Thymus (tissue), 11 donors: ENCODE measurements at regions not wholly inside any gene's neighbourhood (a gene's known extent, or its start where the extent isn't known, plus 50 kb on each side); places are given as distances from the start of the nearest gene placed in this dataset.

Source experiments
- DNase-seq, 9 donors: peaks; one replicate each; pipeline ENCODE4 v3.0.0-alpha.2; 2013; ENCODE audit warnings: low spot score in 9 of 9, low read depth in 6 of 9, missing footprints in 1 of 9
- H3K27ac ChIP-seq, 2 donors: one replicate each; pipeline ENCODE4 v1.5.1; 2013; ENCODE audit warnings: control low read depth in 1 of 2, low read depth in 1 of 2, low read length in 1 of 2, mild to moderate bottlenecking in 1 of 2, moderate library complexity in 1 of 2
- H3K27me3 ChIP-seq, 2 donors: one replicate each; pipeline ENCODE4 v1.5.1; 2013; ENCODE audit warnings: low read length in 1 of 2; ENCODE audit not compliant: control insufficient read depth in 2 of 2, insufficient read depth in 1 of 2
- H3K36me3 ChIP-seq, 2 donors: one replicate each; pipeline ENCODE4 v1.5.1; 2013; ENCODE audit warnings: low read length in 1 of 2, mild to moderate bottlenecking in 1 of 2, moderate library complexity in 1 of 2; ENCODE audit not compliant: control insufficient read depth in 2 of 2, insufficient read depth in 2 of 2
- H3K4me1 ChIP-seq, 2 donors: one replicate each; pipeline ENCODE4 v1.5.1; 2013; ENCODE audit warnings: low read length in 2 of 2; ENCODE audit not compliant: control insufficient read depth in 2 of 2, insufficient read depth in 2 of 2
- H3K4me3 ChIP-seq, 2 donors: one replicate each; pipeline ENCODE4 v1.5.1; 2013; ENCODE audit warnings: low read length in 2 of 2, control low read depth in 1 of 2, mild to moderate bottlenecking in 1 of 2
- H3K9me3 ChIP-seq, 2 donors: one replicate each; pipeline ENCODE4 v1.5.1; 2013; ENCODE audit warnings: low read length in 1 of 2, mild to moderate bottlenecking in 1 of 2; ENCODE audit not compliant: control insufficient read depth in 2 of 2, insufficient read depth in 1 of 2
- WGBS: extraction: QIAGEN DNeasy Blood & Tissue Kit; methylation state at CpG from one replicate; pipeline ENCODE4 v1.1.7; 2013; 5-methylcytosine and 5-hydroxymethylcytosine counted together
- donor health status: healthy.

GRCh38 chr13:54913668-54914067, 1885.1 kb downstream of the OLFM4 start:
- H3K27me3 ChIP-seq: no peaks in the 10 kb centered on the region
- no peak for DNase-seq
- no peak overlapping the region for H3K4me3 ChIP-seq
- H3K36me3 ChIP-seq: no peaks in the 10 kb centered on the region
- peaks cover 1 to 8% of the 10 kb centered on the region in 2 donors for H3K9me3 ChIP-seq
- H3K27ac ChIP-seq: no peak overlapping the region
- WGBS: 88% methylated on average over 4 of the region's 4 CpGs
- H3K4me1 ChIP-seq: no peaks in the 10 kb centered on the region

DNA sequence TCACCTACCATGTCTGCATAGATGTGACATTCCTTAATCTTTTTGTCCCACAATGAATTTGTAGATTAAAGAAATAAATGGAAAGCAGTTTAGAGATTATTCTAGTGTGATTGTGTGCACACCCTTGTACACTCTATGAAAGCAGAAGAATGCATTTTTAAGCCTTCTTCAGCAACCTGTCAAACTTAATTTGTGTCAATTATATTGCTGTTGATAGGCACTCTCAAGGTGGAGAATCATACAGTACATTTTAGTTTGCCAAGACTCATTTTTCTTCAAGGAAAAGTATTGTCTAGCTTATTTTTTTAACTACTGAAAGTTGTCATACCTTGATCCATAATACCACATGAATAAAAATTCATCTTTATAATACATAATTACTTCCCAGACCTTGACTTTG, 1898.9 kb downstream of the OLFM4 start:
- H3K4me3 ChIP-seq: no peak overlapping the region
- H3K9me3 ChIP-seq: no peaks in the 10 kb centered on the region
- H3K27me3 ChIP-seq: no peaks in the 10 kb centered on the region
- no peak for DNase-seq
- no peaks in the 10 kb centered on the region for H3K36me3 ChIP-seq
- no peaks in the 10 kb centered on the region for H3K4me1 ChIP-seq
- H3K27ac ChIP-seq: no peak overlapping the region

DNA sequence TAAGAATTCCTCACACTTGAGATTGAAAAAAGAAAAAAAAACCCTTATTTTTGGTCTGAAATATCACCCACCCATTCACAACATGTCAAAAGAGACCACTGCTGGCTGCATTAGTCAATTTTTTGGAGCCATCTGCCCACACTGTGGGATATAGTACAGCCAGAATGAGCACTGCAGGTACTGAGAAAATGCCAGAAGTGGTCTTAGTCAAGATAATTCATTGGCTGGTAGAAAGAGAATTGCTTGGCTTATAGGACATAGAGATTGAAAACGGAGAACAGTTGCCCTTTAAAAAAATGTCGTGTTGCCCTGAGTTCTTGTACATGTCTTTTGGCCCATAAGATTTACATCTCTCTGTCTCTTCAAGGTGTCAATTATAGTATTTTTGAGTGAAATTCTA, 1899.5 kb downstream of the OLFM4 start:
- H3K27me3 ChIP-seq: no peaks in the 10 kb centered on the region
- H3K9me3 ChIP-seq: no peaks in the 10 kb centered on the region
- DNase-seq: no peak
- WGBS: 91% methylated on average over 2 of the region's 2 CpGs
- no peak overlapping the region for H3K4me3 ChIP-seq
- no peaks in the 10 kb centered on the region for H3K4me1 ChIP-seq
- no peak overlapping the region for H3K27ac ChIP-seq
- no peaks in the 10 kb centered on the region for H3K36me3 ChIP-seq

GRCh38 chr13:54934121-54934520, 1905.5 kb downstream of the OLFM4 start:
- Histone ChIP-seq H3K4me3 (no peak overlapping the region), H3K27me3 (no peaks in the 10 kb centered on the region), H3K4me1 (no peaks in the 10 kb centered on the region), H3K27ac (no peak overlapping the region), H3K9me3 (peaks cover 0 to 6% of the 10 kb centered on the region in 2 donors), H3K36me3 (no peaks in the 10 kb centered on the region)
- DNase-seq: no peak
- 48% methylated on average over 3 of the region's 3 CpGs for WGBS

GRCh38 chr13:54945973-54946372, 1917.4 kb downstream of the OLFM4 start:
- no peaks in the 10 kb centered on the region for H3K4me1 ChIP-seq
- no peaks in the 10 kb centered on the region for H3K36me3 ChIP-seq
- DNase-seq: no peak
- H3K27me3 ChIP-seq: no peaks in the 10 kb centered on the region
- WGBS: 49% methylated on average over 1 of the region's 1 CpG
- no peak overlapping the region for H3K4me3 ChIP-seq
- no peaks in the 10 kb centered on the region for H3K9me3 ChIP-seq
- H3K27ac ChIP-seq: no peak overlapping the region

DNA sequence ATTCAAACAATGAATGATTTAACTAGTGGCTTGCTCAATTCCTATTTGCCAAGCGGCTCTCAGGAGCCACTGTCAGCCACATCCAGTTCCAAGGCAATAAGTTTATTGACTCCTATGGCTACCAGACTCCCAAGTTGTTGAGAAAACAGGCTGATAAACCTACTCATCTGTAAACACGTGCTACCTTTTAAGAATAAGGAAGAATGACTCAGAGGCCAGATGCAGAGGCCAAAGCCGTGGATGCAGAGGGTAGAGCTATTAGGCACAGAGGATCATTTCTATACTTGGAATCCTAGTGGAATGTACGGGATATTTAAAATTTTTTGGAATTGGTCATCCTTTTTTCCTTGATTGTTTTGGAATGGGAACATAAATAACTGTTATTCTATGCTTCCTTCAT, 1921.1 kb downstream of the OLFM4 start:
- no peaks in the 10 kb centered on the region for H3K4me1 ChIP-seq
- no peak overlapping the region for H3K4me3 ChIP-seq
- no peak for DNase-seq
- WGBS: 69% methylated on average over 4 of the region's 4 CpGs
- H3K9me3 ChIP-seq: no peaks in the 10 kb centered on the region
- H3K36me3 ChIP-seq: no peaks in the 10 kb centered on the region
- no peak overlapping the region for H3K27ac ChIP-seq
- H3K27me3 ChIP-seq: no peaks in the 10 kb centered on the region

DNA sequence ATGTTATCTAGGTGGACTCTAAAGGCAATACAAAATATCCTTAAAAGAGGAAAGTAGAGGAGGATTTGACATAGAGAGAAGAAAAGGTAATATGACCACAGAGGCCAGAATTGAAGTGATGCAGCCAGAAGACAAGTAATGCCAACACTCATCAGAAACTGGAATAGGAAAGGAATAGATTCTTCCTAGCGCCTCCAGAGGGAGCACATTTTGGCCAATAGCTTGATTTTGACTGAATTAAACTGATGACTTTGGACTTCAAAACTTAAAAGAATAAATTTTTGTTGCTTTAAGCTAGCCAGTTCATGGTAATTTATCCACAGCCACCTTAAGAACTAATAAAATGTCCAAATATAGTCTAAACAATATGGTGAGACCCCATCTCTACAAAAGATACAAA, 1921.9 kb downstream of the OLFM4 start:
- no peak for DNase-seq
- Histone ChIP-seq H3K4me3 (no peak overlapping the region), H3K27ac (no peak overlapping the region), H3K36me3 (no peaks in the 10 kb centered on the region), H3K27me3 (no peaks in the 10 kb centered on the region), H3K4me1 (no peaks in the 10 kb centered on the region), H3K9me3 (no peaks in the 10 kb centered on the region)
- WGBS: 94% methylated on average over 1 of the region's 1 CpG

DNA sequence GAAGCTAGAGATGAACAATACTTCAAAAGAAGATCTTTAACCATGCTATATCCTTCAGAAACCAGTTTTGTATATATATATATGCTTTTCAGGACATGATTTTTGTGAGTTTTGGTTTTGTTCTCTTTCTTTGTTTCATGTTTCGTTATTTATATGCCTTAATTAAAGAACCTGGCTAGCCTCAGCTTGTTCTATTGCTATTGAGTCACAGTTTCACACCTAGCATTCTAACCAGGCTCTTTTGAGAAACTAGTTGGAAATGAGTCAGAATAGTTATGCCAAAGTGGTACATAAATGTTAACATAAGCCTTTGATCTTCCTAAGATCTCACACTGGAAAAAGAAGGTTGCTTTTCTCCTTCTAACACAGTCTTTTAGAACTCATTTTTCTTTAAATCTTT, 1925.2 kb downstream of the OLFM4 start:
- Histone ChIP-seq H3K36me3 (no peaks in the 10 kb centered on the region), H3K9me3 (peaks cover 0 to 7% of the 10 kb centered on the region in 2 donors), H3K27ac (no peak overlapping the region), H3K4me1 (no peaks in the 10 kb centered on the region), H3K27me3 (no peaks in the 10 kb centered on the region), H3K4me3 (no peak overlapping the region)
- no peak for DNase-seq
- 82% methylated on average over 1 of the region's 1 CpG for WGBS

DNA sequence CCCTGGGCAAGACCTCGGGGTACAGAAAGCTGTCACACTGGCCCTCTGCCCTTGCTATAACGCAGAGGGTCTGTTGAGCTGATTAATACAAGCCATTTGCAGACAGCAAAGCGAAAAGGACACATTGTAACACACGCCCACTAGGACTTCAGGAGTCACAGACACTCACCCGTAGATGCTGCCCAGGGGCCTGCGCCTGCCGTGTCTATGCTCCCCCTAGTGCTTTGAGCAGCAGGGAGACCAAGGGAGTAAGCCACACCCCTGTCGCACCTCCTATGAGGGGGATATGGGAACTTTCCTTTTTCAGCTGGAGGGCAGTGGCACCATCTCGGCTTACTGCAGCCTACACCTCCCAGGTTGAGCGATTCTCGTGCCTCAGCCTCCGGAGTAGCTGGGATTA, 1930.2 kb downstream of the OLFM4 start:
- Histone ChIP-seq H3K36me3 (no peaks in the 10 kb centered on the region), H3K9me3 (peaks cover 0 to 11% of the 10 kb centered on the region in 2 donors), H3K27me3 (no peaks in the 10 kb centered on the region), H3K4me1 (no peaks in the 10 kb centered on the region), H3K27ac (no peak overlapping the region), H3K4me3 (no peak overlapping the region)
- no peak for DNase-seq
- WGBS: 95% methylated on average over 12 of the region's 12 CpGs

DNA sequence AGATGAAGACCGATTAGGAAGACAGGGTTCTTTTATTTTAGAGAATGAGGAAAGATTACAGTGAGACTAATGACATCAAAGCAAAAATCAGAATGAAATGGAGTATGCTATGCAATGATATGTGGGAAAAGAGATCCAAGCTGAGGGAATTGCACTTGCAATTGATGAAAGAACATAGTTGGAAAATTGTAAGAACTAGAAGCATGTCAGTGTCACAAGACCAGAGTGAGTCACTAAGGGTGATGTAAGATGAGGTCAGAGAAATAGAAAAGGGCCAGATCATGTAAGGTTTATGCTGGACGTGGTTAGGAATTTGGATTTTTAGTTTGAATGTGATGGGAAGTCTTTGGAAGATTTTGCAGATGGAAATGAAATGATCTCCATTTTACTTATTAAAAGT, 1937.3 kb downstream of the OLFM4 start:
- Histone ChIP-seq H3K27me3 (no peaks in the 10 kb centered on the region), H3K4me3 (no peak overlapping the region), H3K4me1 (no peaks in the 10 kb centered on the region), H3K27ac (no peak overlapping the region), H3K36me3 (no peaks in the 10 kb centered on the region), H3K9me3 (no peaks in the 10 kb centered on the region)
- WGBS: 90% methylated on average over 2 of the region's 2 CpGs
- DNase-seq: no peak
